ENCODE measurements at regions not wholly inside any gene's neighbourhood (a gene's known extent, or its start where the extent isn't known, plus 50 kb on each side); places are given as distances from the start of the nearest gene placed in this dataset.

DNA sequence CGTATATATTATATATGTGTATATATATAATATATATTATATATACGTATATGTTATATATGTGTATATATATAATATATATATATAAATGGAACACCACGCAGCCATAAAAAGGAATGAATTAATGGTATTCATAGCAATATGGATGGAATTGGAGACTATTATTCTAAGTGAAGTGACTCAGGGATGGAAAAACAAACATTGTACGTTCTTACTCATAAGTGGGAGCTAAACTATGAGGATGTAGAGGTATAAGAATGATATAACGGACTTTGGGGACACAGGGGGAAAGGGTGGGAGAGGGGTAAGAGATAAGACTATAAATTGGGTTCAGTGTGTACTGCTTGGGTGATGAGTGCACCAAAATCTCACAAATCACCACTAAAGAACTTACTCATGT lies 1388.9 kb downstream of the C4orf33 start:
- H4K20me1 ChIP-seq (ENCODE audit: insufficient read depth), result no peaks in the 10 kb centered on the region
- TF ChIP-seq, protein P1, sequence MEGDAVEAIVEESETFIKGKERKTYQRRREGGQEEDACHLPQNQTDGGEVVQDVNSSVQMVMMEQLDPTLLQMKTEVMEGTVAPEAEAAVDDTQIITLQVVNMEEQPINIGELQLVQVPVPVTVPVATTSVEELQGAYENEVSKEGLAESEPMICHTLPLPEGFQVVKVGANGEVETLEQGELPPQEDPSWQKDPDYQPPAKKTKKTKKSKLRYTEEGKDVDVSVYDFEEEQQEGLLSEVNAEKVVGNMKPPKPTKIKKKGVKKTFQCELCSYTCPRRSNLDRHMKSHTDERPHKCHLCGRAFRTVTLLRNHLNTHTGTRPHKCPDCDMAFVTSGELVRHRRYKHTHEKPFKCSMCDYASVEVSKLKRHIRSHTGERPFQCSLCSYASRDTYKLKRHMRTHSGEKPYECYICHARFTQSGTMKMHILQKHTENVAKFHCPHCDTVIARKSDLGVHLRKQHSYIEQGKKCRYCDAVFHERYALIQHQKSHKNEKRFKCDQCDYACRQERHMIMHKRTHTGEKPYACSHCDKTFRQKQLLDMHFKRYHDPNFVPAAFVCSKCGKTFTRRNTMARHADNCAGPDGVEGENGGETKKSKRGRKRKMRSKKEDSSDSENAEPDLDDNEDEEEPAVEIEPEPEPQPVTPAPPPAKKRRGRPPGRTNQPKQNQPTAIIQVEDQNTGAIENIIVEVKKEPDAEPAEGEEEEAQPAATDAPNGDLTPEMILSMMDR (conservative IDR thresholded peaks at IDR 0.05; ENCODE audit: low read depth, low read length), result no peak
- no peaks in the 10 kb centered on the region for H3K79me2 ChIP-seq (ENCODE audit: insufficient read depth, low read depth)
- no peak overlapping the region for H3K9ac ChIP-seq
- H3K4me1 ChIP-seq (ENCODE audit: low read depth, poor library complexity, severe bottlenecking), result no peaks in the 10 kb centered on the region
- H3K4me2 ChIP-seq, result no peak overlapping the region
- no peaks in the 10 kb centered on the region for H3K36me3 ChIP-seq (ENCODE audit: insufficient read depth)
- no peak overlapping the region for H3K27ac ChIP-seq
- no peak overlapping the region for H3K4me3 ChIP-seq (IDR thresholded peaks at IDR 0.05; ENCODE audit: insufficient read depth, low read depth, low read length)
- H2AFZ ChIP-seq (ENCODE audit: low read depth), result no peak overlapping the region
- H3K27me3 ChIP-seq (ENCODE audit: insufficient read depth, low read depth), result no peaks in the 10 kb centered on the region

DNA sequence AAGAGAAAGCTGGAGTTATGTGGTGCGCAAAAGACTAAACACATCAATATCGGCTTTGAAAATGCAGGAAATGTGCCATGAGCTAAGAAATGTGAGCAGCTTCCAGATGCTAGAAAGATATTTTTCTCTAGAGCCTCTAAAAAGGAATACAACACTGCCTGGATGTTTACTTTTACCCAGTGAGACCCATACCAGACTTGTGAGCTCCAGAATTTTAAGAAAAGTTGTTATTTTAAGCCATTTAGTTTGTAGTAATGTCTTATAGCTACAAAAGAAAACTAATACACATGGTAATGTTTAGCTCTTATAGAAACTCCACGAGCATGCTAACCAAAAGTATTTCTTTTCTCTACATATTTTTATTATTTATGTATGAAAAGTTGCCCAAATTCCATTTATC lies 1389.4 kb downstream of the C4orf33 start:
- H3K79me2 ChIP-seq (ENCODE audit: insufficient read depth, low read depth), result no peaks in the 10 kb centered on the region
- H3K4me2 ChIP-seq, result no peak overlapping the region
- no peaks in the 10 kb centered on the region for H3K27me3 ChIP-seq (ENCODE audit: insufficient read depth, low read depth)
- H2AFZ ChIP-seq (ENCODE audit: low read depth), result no peak overlapping the region
- no peak overlapping the region for H3K27ac ChIP-seq
- H3K36me3 ChIP-seq (ENCODE audit: insufficient read depth), result no peaks in the 10 kb centered on the region
- H3K4me1 ChIP-seq (ENCODE audit: low read depth, poor library complexity, severe bottlenecking), result no peaks in the 10 kb centered on the region
- no peak overlapping the region for H3K4me3 ChIP-seq (IDR thresholded peaks at IDR 0.05; ENCODE audit: insufficient read depth, low read depth, low read length)
- H3K9ac ChIP-seq, result no peak overlapping the region
- H4K20me1 ChIP-seq (ENCODE audit: insufficient read depth), result no peaks in the 10 kb centered on the region
- TF ChIP-seq, protein P1 (conservative IDR thresholded peaks at IDR 0.05; ENCODE audit: low read depth, low read length), result no peak

DNA sequence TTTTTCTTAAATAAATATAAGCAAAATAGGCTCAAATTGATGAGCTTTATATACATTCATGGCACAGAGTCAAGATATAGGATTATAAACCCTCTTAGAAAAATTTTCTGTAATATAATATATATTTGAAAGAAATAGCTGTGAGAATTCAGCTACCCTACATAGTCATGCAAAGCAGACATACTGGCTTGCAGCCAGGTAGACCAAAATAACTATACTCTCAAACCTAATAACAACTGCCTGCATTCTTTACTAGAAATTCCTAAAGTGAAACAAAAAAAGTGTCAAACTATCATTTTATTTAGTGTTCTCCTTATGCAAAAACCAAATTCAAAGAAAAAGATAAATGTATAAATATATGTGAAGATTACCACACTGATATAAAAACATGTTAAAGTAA lies 1390.2 kb downstream of the C4orf33 start:
- no peaks in the 10 kb centered on the region for H3K36me3 ChIP-seq (ENCODE audit: insufficient read depth)
- no peaks in the 10 kb centered on the region for H3K4me1 ChIP-seq (ENCODE audit: low read depth, poor library complexity, severe bottlenecking)
- TF ChIP-seq, protein P1 (conservative IDR thresholded peaks at IDR 0.05; ENCODE audit: low read depth, low read length), result no peak
- H3K27me3 ChIP-seq (ENCODE audit: insufficient read depth, low read depth), result no peaks in the 10 kb centered on the region
- no peaks in the 10 kb centered on the region for H3K79me2 ChIP-seq (ENCODE audit: insufficient read depth, low read depth)
- no peaks in the 10 kb centered on the region for H4K20me1 ChIP-seq (ENCODE audit: insufficient read depth)
- no peak overlapping the region for H3K27ac ChIP-seq
- H2AFZ ChIP-seq (ENCODE audit: low read depth), result no peak overlapping the region
- H3K4me2 ChIP-seq, result no peak overlapping the region
- no peak overlapping the region for H3K9ac ChIP-seq
- H3K4me3 ChIP-seq (IDR thresholded peaks at IDR 0.05; ENCODE audit: insufficient read depth, low read depth, low read length), result no peak overlapping the region

DNA sequence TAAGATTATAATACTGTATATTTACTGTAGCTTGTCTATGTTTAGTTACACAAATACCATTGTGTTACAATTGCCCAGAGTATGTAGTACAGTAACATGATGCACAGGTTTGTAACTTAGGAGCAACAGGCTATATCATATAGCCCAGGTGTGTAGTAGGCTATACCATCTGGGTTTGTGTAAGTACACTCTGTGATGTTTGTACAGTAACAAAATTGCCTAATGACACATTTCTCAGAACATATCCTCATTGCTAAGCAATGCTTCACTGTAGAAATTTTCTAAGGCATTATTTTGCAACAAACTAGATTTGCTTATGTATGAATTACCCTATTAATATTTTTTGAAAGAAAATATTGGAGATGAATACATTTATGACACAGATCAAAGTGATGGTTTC lies 1390.9 kb downstream of the C4orf33 start:
- H3K4me1 ChIP-seq (ENCODE audit: low read depth, poor library complexity, severe bottlenecking), result no peaks in the 10 kb centered on the region
- no peak overlapping the region for H2AFZ ChIP-seq (ENCODE audit: low read depth)
- H3K4me3 ChIP-seq (IDR thresholded peaks at IDR 0.05; ENCODE audit: insufficient read depth, low read depth, low read length), result no peak overlapping the region
- no peak overlapping the region for H3K27ac ChIP-seq
- H3K79me2 ChIP-seq (ENCODE audit: insufficient read depth, low read depth), result no peaks in the 10 kb centered on the region
- H3K36me3 ChIP-seq (ENCODE audit: insufficient read depth), result no peaks in the 10 kb centered on the region
- TF ChIP-seq, protein P1 (conservative IDR thresholded peaks at IDR 0.05; ENCODE audit: low read depth, low read length), result no peak
- H3K27me3 ChIP-seq (ENCODE audit: insufficient read depth, low read depth), result no peaks in the 10 kb centered on the region
- H4K20me1 ChIP-seq (ENCODE audit: insufficient read depth), result no peaks in the 10 kb centered on the region
- no peak overlapping the region for H3K9ac ChIP-seq
- no peak overlapping the region for H3K4me2 ChIP-seq

DNA sequence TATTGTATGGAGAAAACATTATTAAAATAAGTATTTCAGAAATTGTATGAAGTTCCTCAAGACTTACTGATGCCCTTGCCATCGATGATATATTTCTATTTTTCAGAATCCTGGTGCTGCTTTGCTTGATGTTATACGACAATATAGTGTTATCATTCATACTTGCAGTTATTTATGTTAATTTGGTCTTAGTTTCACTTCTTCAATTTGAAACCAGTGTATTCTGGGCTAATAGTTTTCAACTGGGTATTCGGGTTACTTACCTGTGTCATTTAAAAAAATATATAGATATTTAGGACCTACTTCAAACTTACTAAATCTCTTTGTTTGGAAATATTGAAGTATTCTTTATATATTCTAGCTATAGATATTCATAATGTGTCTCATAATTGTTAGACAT lies 1414.7 kb downstream of the C4orf33 start:
- H3K4me1 ChIP-seq (ENCODE audit: low read depth, poor library complexity, severe bottlenecking), result no peaks in the 10 kb centered on the region
- no peak overlapping the region for H2AFZ ChIP-seq (ENCODE audit: low read depth)
- no peaks in the 10 kb centered on the region for H3K36me3 ChIP-seq (ENCODE audit: insufficient read depth)
- no peak overlapping the region for H3K4me2 ChIP-seq
- H3K4me3 ChIP-seq (IDR thresholded peaks at IDR 0.05; ENCODE audit: insufficient read depth, low read depth, low read length), result no peak overlapping the region
- H3K27me3 ChIP-seq (ENCODE audit: insufficient read depth, low read depth), result no peaks in the 10 kb centered on the region
- H3K9ac ChIP-seq, result no peak overlapping the region
- TF ChIP-seq, protein P1 (conservative IDR thresholded peaks at IDR 0.05; ENCODE audit: low read depth, low read length), result no peak
- H3K27ac ChIP-seq, result no peak overlapping the region
- H3K79me2 ChIP-seq (ENCODE audit: insufficient read depth, low read depth), result no peaks in the 10 kb centered on the region
- no peaks in the 10 kb centered on the region for H4K20me1 ChIP-seq (ENCODE audit: insufficient read depth)

All from KMS-11 (cell line).